NCI-H69 (cell line): ENCODE measurements at regions not wholly inside any gene's neighbourhood (a gene's known extent, or its start where the extent isn't known, plus 50 kb on each side); places are given as distances from the start of the nearest gene placed in this dataset.

ENCODE experiments used
- DNase-seq: peaks from one replicate; lab custom pipeline; 2025; lab: John Stamatoyannopoulos, UW

GRCh38 chr2:122507261-122507660 lies 751.8 kb downstream of the TSN start:
- no peak for DNase-seq

GRCh38 chr2:122512091-122512490 lies 756.6 kb downstream of the TSN start:
- no peak for DNase-seq

GRCh38 chr2:122514451-122514996 lies 759.1 kb downstream of the TSN start:
- DNase-seq = peak; percentile 0

- DNase-seq = no peak
Observed at GRCh38 chr2:122515731-122516290, 760.4 kb downstream of the TSN start.

GRCh38 chr2:122516775-122517174 lies 761.3 kb downstream of the TSN start:
- no peak for DNase-seq

GRCh38 chr2:122519366-122519765 lies 763.9 kb downstream of the TSN start:
- DNase-seq = peak; percentile 11

- no peak for DNase-seq
Observed at GRCh38 chr2:122519821-122520611, 764.6 kb downstream of the TSN start.

- DNase-seq = no peak
Observed at GRCh38 chr2:122523143-122523542, 767.7 kb downstream of the TSN start.

- no peak for DNase-seq
Observed at GRCh38 chr2:122523981-122524380, 768.5 kb downstream of the TSN start.

GRCh38 chr2:122525336-122525735 lies 769.9 kb downstream of the TSN start:
- DNase-seq = no peak

GRCh38 chr2:122528061-122528460 lies 772.6 kb downstream of the TSN start:
- DNase-seq = no peak

GRCh38 chr2:122528958-122529705 lies 773.7 kb downstream of the TSN start:
- no peak for DNase-seq

GRCh38 chr2:122530814-122531213 lies 775.4 kb downstream of the TSN start:
- no peak for DNase-seq

- peak; percentile 2 for DNase-seq
Observed at GRCh38 chr2:122531290-122532071, 776.0 kb downstream of the TSN start.

GRCh38 chr2:122532072-122532344 lies 776.6 kb downstream of the TSN start:
- no peak for DNase-seq

- no peak for DNase-seq
Observed at GRCh38 chr2:122532481-122532880, 777.0 kb downstream of the TSN start.

- DNase-seq = no peak
Observed at GRCh38 chr2:122535960-122536505, 780.6 kb downstream of the TSN start.

- no peak for DNase-seq
Observed at GRCh38 chr2:122539311-122539710, 783.9 kb downstream of the TSN start.

GRCh38 chr2:122539920-122540319 lies 784.5 kb downstream of the TSN start:
- DNase-seq = no peak

- DNase-seq = no peak
Observed at GRCh38 chr2:122542236-122542635, 786.8 kb downstream of the TSN start.

GRCh38 chr2:122542646-122543045 lies 787.2 kb downstream of the TSN start:
- DNase-seq = no peak

GRCh38 chr2:122543815-122544214 lies 788.4 kb downstream of the TSN start:
- DNase-seq = no peak
